Endothelial cell of umbilical vein (primary cell): ENCODE measurements at regions not wholly inside any gene's neighbourhood (a gene's known extent, or its start where the extent isn't known, plus 50 kb on each side); places are given as distances from the start of the nearest gene placed in this dataset.

Source experiments
- BruUV-seq: library from RNA; stranded (reverse); fragments of 400-500 nt; replicated peaks from 2 replicates; lab custom pipeline; 2021; lab: Mats Ljungman, UMichigan
- CTCF ChIA-PET: fragments of 300-600, 350-600 bp; sonication (Branson Sonifier 250); formaldehyde crosslinking; loops from one replicate; lab custom pipeline; 2021; ENCODE audit warnings: antibody characterized with exemption, inconsistent platforms; lab: Charles Lee
- POLR2A ChIA-PET: fragments of 300-600, 350-600 bp; sonication (Branson Sonifier 250); formaldehyde crosslinking; loops from one replicate; lab custom pipeline; 2021; ENCODE audit warnings: antibody characterized with exemption, inconsistent platforms; lab: Charles Lee
- DNase-seq: peaks from one replicate; pipeline ENCODE4 v3.0.0-alpha.2; 2011; ENCODE audit warnings: low read depth, low spot score
- FAIRE-seq: peaks from 2 replicates; lab custom pipeline; 2011; peaks lifted over from hg19 to GRCh38; lab: Jason Lieb, UNC
- H2AFZ ChIP-seq: 2 replicates; pipeline ENCODE4 v1.6.0; 2012; ENCODE audit warnings: low read depth, low read length, control low read depth, inconsistent platforms
- H3K27ac ChIP-seq: 2 replicates; pipeline ENCODE4 v1.5.1; 2011; ENCODE audit warnings: low read depth, mild to moderate bottlenecking, control low read depth, low read length, moderate library complexity; ENCODE audit not compliant: insufficient read depth
- H3K27me3 ChIP-seq, 2 experiments: 2 replicates each; pipeline versions ENCODE4 v1.6.0 to v1.6.1; 2011; ENCODE audit warnings: low read length in 2 of 2, mixed read lengths in 1 of 2; ENCODE audit not compliant: control insufficient read depth in 2 of 2, insufficient read depth in 2 of 2
- H3K36me3 ChIP-seq, 2 experiments: 2 replicates in 1 of 2; 3 replicates in 1 of 2; pipeline ENCODE4 v1.5.1; 2011; ENCODE audit warnings: low read length in 2 of 2, mild to moderate bottlenecking in 1 of 2, moderate library complexity in 1 of 2; ENCODE audit not compliant: control insufficient read depth in 2 of 2, insufficient read depth in 2 of 2; ENCODE audit errors: extremely low read depth in 1 of 2
- H3K4me1 ChIP-seq: 3 replicates; pipeline ENCODE4 v1.5.1; 2011; ENCODE audit warnings: mild to moderate bottlenecking, low read length; ENCODE audit not compliant: control insufficient read depth, insufficient read depth; ENCODE audit errors: extremely low read depth
- H3K4me2 ChIP-seq: 2 replicates; pipeline ENCODE4 v1.6.1; 2011; ENCODE audit warnings: low read length, control low read depth, mixed read lengths; ENCODE audit not compliant: insufficient read depth
- H3K4me3 ChIP-seq, 3 experiments: fragments of 200-600 bp in 1 of 3; sonication (generic), shearing (Covaris generic) in 1 of 3; replicated peaks in 1 of 3; 2 replicates each; pipeline ENCODE4 v1.5.1; 2011 to 2016; ENCODE audit warnings: control low read depth in 3 of 3, low read length in 3 of 3, mild to moderate bottlenecking in 2 of 3, inconsistent platforms in 1 of 3, low read depth in 1 of 3, moderate library complexity in 1 of 3; ENCODE audit not compliant: insufficient read depth in 1 of 3
- H3K79me2 ChIP-seq: 2 replicates; pipeline ENCODE4 v1.6.0; 2012; ENCODE audit warnings: low read length, inconsistent platforms; ENCODE audit not compliant: control insufficient read depth, insufficient read depth
- H3K9ac ChIP-seq: replicated peaks from 2 replicates; pipeline ENCODE3; 2011; ENCODE audit warnings: low read length, control low read depth; ENCODE audit not compliant: insufficient read depth; ENCODE audit errors: extremely low read depth
- H3K9me1 ChIP-seq: replicated peaks from 3 replicates; pipeline ENCODE4 v1.6.0; 2011; ENCODE audit warnings: mild to moderate bottlenecking, low read length; ENCODE audit not compliant: control insufficient read depth, insufficient read depth; ENCODE audit errors: extremely low read depth
- H3K9me3 ChIP-seq: replicated peaks from 2 replicates; pipeline ENCODE4 v1.5.1; 2012; ENCODE audit warnings: low read length, inconsistent platforms; ENCODE audit not compliant: control insufficient read depth, insufficient read depth
- H4K20me1 ChIP-seq: replicated peaks from 2 replicates; pipeline ENCODE3; 2011; ENCODE audit warnings: mild to moderate bottlenecking, low read length; ENCODE audit not compliant: control insufficient read depth, insufficient read depth; ENCODE audit errors: extremely low read depth
- EZH2 ChIP-seq: IDR thresholded peaks from 2 replicates; pipeline ENCODE4 v1.6.1; 2012; ENCODE audit warnings: borderline replicate concordance, low read depth, mild to moderate bottlenecking, moderate library complexity, low read length, inconsistent platforms; ENCODE audit not compliant: severe bottlenecking
- FOS ChIP-seq: IDR thresholded peaks from 2 replicates; pipeline ENCODE4 v1.6.1; 2011; ENCODE audit warnings: mild to moderate bottlenecking, low read length, moderate library complexity, borderline replicate concordance; ENCODE audit not compliant: insufficient read depth
- GATA2 ChIP-seq: IDR thresholded peaks from 2 replicates; pipeline ENCODE4 v1.7.0; 2011; ENCODE audit warnings: low read depth, mild to moderate bottlenecking, moderate library complexity, mixed read lengths, low read length; ENCODE audit not compliant: insufficient read length, insufficient read depth
- JUN ChIP-seq: IDR thresholded peaks from 2 replicates; pipeline ENCODE4 v1.6.1; 2011; ENCODE audit warnings: borderline replicate concordance, low read depth; ENCODE audit not compliant: insufficient read length, insufficient read depth
- MYC ChIP-seq: IDR thresholded peaks from one replicate; pipeline ENCODE4 v1.6.1; 2011; ENCODE audit warnings: mild to moderate bottlenecking, low read depth, low read length
- POLR2A ChIP-seq: IDR thresholded peaks from 2 replicates; pipeline ENCODE4 v1.6.1; 2012; ENCODE audit warnings: low read depth, mild to moderate bottlenecking, control low read depth, low read length
- POLR2AphosphoS5 ChIP-seq: IDR thresholded peaks from 2 replicates; pipeline ENCODE4 v1.6.1; 2012; ENCODE audit warnings: low read depth, mild to moderate bottlenecking, control low read depth, low read length, moderate library complexity; ENCODE audit not compliant: insufficient read depth
- dilution Hi-C: fragments of 300-500 bp; cut with MboI; formaldehyde crosslinking; loops from one replicate; pipeline ENCODE4 v1.15.0; 2019; ENCODE audit warnings: low sequenced_read_pairs; ENCODE audit not compliant: extremely low pct_ligation_motif_present
- intact Hi-C: fragments of 100-400 bp; cut with micrococcal nuclease; formaldehyde crosslinking; loops from one replicate; pipeline ENCODE4 v1.10.0; 2022
- TF ChIP-seq, protein P1 (sequence below), 2 donors: IDR thresholded peaks; 1 replicate in 1 of 2; 2 replicates in 1 of 2; pipeline ENCODE4 v1.5.1; 2011; ENCODE audit warnings: low read length in 2 of 2, mild to moderate bottlenecking in 2 of 2, moderate library complexity in 2 of 2, control low read depth in 1 of 2, inconsistent platforms in 1 of 2, low read depth in 1 of 2; ENCODE audit not compliant: insufficient read depth in 1 of 2; ENCODE audit errors: extremely low read depth in 1 of 2
- TF ChIP-seq, protein P2 (sequence below): IDR thresholded peaks from 2 replicates; pipeline ENCODE4 v1.6.1; 2011; ENCODE audit not compliant: insufficient read depth, insufficient read length

DNA sequence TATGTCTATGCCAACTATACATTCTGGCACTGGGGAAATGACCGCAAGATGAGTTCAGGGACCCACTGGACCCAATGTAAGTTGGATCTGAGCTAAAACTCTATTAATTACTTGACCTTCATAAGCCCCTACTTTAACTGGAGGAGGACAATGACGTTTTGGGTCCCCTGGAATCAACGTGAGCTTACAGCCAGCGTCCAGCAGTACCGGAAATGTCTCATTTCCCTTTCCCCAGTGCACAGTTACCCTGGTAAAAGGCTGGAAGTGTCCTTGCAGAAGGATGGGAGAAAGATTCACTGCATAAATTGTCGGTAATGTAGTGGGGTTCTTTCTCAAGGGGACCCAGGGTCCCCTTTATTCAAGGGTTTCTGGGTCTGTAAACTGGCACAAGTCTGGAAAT is 1297.6 kb upstream of the ACVR2A start:
- dilution Hi-C loops, result no loop called here
- Histone ChIP-seq H3K4me1 (no peaks in the 10 kb centered on the region), H3K9me1 (no peaks in the 10 kb centered on the region), H2AFZ (no peak overlapping the region), H3K4me3 (no peak overlapping the region), H3K27me3 (no peaks in the 10 kb centered on the region), H3K36me3 (no peaks in the 10 kb centered on the region), H3K4me2 (no peak overlapping the region), H4K20me1 (no peaks in the 10 kb centered on the region), H3K27ac (no peak overlapping the region), H3K9ac (no peak overlapping the region), H3K79me2 (no peaks in the 10 kb centered on the region), H3K9me3 (no peaks in the 10 kb centered on the region)
- no TSS peak for BruUV-seq
- TF ChIP-seq POLR2AphosphoS5, result no peak
- TF ChIP-seq GATA2, result no peak
- TF ChIP-seq, protein P1, sequence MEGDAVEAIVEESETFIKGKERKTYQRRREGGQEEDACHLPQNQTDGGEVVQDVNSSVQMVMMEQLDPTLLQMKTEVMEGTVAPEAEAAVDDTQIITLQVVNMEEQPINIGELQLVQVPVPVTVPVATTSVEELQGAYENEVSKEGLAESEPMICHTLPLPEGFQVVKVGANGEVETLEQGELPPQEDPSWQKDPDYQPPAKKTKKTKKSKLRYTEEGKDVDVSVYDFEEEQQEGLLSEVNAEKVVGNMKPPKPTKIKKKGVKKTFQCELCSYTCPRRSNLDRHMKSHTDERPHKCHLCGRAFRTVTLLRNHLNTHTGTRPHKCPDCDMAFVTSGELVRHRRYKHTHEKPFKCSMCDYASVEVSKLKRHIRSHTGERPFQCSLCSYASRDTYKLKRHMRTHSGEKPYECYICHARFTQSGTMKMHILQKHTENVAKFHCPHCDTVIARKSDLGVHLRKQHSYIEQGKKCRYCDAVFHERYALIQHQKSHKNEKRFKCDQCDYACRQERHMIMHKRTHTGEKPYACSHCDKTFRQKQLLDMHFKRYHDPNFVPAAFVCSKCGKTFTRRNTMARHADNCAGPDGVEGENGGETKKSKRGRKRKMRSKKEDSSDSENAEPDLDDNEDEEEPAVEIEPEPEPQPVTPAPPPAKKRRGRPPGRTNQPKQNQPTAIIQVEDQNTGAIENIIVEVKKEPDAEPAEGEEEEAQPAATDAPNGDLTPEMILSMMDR (IDR thresholded peaks at IDR 0.05; ENCODE audit: extremely low read depth in 1 of 2, insufficient read depth in 1 of 2, low read depth in 1 of 2, low read length in 2 of 2), result no peak
- TF ChIP-seq FOS, result no peak
- TF ChIP-seq, protein P2, sequence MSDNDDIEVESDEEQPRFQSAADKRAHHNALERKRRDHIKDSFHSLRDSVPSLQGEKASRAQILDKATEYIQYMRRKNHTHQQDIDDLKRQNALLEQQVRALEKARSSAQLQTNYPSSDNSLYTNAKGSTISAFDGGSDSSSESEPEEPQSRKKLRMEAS, result no peak
- no peak for TF ChIP-seq EZH2
- no peak for TF ChIP-seq POLR2A
- no peak for TF ChIP-seq JUN
- TF ChIP-seq MYC, result no peak
- intact Hi-C loops, result no loop called here
- POLR2A ChIA-PET, result no interaction called here
- FAIRE-seq (no peak), DNase-seq (peak; percentile 4)
- CTCF ChIA-PET, result no interaction called here
